Caco-2 (cell line): ENCODE measurements at regions not wholly inside any gene's neighbourhood (a gene's known extent, or its start where the extent isn't known, plus 50 kb on each side); places are given as distances from the start of the nearest gene placed in this dataset.

Experiments
- BruUV-seq: library from RNA; stranded (reverse); fragments of 400-500 nt; replicated peaks from 2 replicates; lab custom pipeline; 2021; lab: Mats Ljungman, UMichigan
- CTCF ChIA-PET: fragments of 300-600 bp; sonication (Branson Sonifier 250); formaldehyde crosslinking; loops from one replicate; lab custom pipeline; 2022; ENCODE audit warnings: antibody characterized with exemption; lab: Charles Lee
- POLR2A ChIA-PET: fragments of 300-600 bp; sonication (Branson Sonifier 250); formaldehyde crosslinking; loops from one replicate; lab custom pipeline; 2022; ENCODE audit warnings: antibody characterized with exemption; lab: Charles Lee
- DNase-seq, 2 experiments: peaks; one replicate each; pipeline versions ENCODE4 v3.0.0 to v3.0.0-alpha.2; 2020 to 2022
- H3K27me3 ChIP-seq: replicated peaks from 2 replicates; pipeline ENCODE4 v1.6.0; 2011; ENCODE audit warnings: low read length; ENCODE audit not compliant: control insufficient read depth, insufficient read depth
- H3K36me3 ChIP-seq: 2 replicates; pipeline ENCODE4 v1.5.1; 2011; ENCODE audit warnings: low read length; ENCODE audit not compliant: control insufficient read depth, insufficient read depth
- H3K4me1 ChIP-seq: fragments of 250-450 bp; sonication (Bioruptor Pico); 2 replicates; pipeline ENCODE4 v1.5.1; 2020; ENCODE audit warnings: mild to moderate bottlenecking
- H3K4me3 ChIP-seq: 2 replicates; pipeline ENCODE4 v1.5.1; 2011; ENCODE audit warnings: low read depth, mild to moderate bottlenecking, control low read depth, low read length
- H3K9me3 ChIP-seq: fragments of 250-450 bp; sonication (Bioruptor Pico); 2 replicates; pipeline ENCODE4 v1.5.1; 2020; ENCODE audit warnings: mild to moderate bottlenecking, moderate library complexity
- H3K27ac Mint-ChIP-seq: one replicate; pipeline ENCODE4 v1.8.0; 2022; ENCODE audit warnings: mixed read lengths; ENCODE audit not compliant: unreplicated experiment
- H3K27me3 Mint-ChIP-seq: one replicate; pipeline ENCODE4 v1.8.0; 2022; ENCODE audit warnings: mixed read lengths; ENCODE audit not compliant: insufficient read depth, unreplicated experiment
- H3K36me3 Mint-ChIP-seq: one replicate; pipeline ENCODE4 v1.8.0; 2022; ENCODE audit warnings: mild to moderate bottlenecking, mixed read lengths; ENCODE audit not compliant: insufficient read depth, unreplicated experiment
- H3K4me1 Mint-ChIP-seq: one replicate; pipeline ENCODE4 v1.8.0; 2022; ENCODE audit warnings: low read depth, mixed read lengths; ENCODE audit not compliant: unreplicated experiment
- H3K4me3 Mint-ChIP-seq: one replicate; pipeline ENCODE4 v1.8.0; 2022; ENCODE audit warnings: mild to moderate bottlenecking, moderate library complexity, mixed read lengths; ENCODE audit not compliant: unreplicated experiment
- H3K9me3 Mint-ChIP-seq: one replicate; pipeline ENCODE4 v1.8.0; 2022; ENCODE audit warnings: mixed read lengths; ENCODE audit not compliant: unreplicated experiment
- CTCF ChIP-seq, 2 experiments: fragments of 200-600 bp in 1 of 2; IDR thresholded peaks; 1 replicate in 1 of 2; 2 replicates in 1 of 2; pipeline versions ENCODE4 v1.5.1 to v1.8.0; 2011 to 2022; ENCODE audit warnings: antibody characterized with exemption in 1 of 2, control low read depth in 1 of 2, inconsistent platforms in 1 of 2, low read depth in 1 of 2, low read length in 1 of 2, mild to moderate bottlenecking in 1 of 2, moderate library complexity in 1 of 2; ENCODE audit not compliant: insufficient read depth in 1 of 2, severe bottlenecking in 1 of 2, unreplicated experiment in 1 of 2
- intact Hi-C: fragments of 100-400 bp; cut with micrococcal nuclease; formaldehyde crosslinking; loops from one replicate; pipeline ENCODE4 v1.10.0; 2022; ENCODE audit not compliant: unreplicated experiment

- intact Hi-C loops = no loop called here
- H3K4me3 ChIP-seq = no peak overlapping the region
- H3K4me1 ChIP-seq = no peaks in the 10 kb centered on the region
- Mint-ChIP-seq H3K27me3 (no peaks in the 10 kb centered on the region), H3K9me3 (no peaks in the 10 kb centered on the region), H3K36me3 (no peaks in the 10 kb centered on the region), H3K4me1 (no peaks in the 10 kb centered on the region), H3K4me3 (no peak overlapping the region), H3K27ac (no peak overlapping the region)
- CTCF ChIA-PET = no interaction called here
- no TSS peak for BruUV-seq
- no peak for TF ChIP-seq CTCF (IDR thresholded peaks at IDR 0.05; ENCODE audit: insufficient read depth in 1 of 2, low read depth in 1 of 2, low read length in 1 of 2, severe bottlenecking in 1 of 2, unreplicated experiment in 1 of 2)
- H3K9me3 ChIP-seq = no peaks in the 10 kb centered on the region
- H3K27me3 ChIP-seq = no peaks in the 10 kb centered on the region
- POLR2A ChIA-PET = no interaction called here
- DNase-seq = no peak
- H3K36me3 ChIP-seq = no peaks in the 10 kb centered on the region
Measured at GRCh38 chr6:22056398-22056797, 240.4 kb downstream of the PRL start.

GRCh38 chr6:22057962-22058361 lies 238.9 kb downstream of the PRL start:
- Mint-ChIP-seq H3K9me3 (no peaks in the 10 kb centered on the region), H3K27ac (no peak overlapping the region), H3K36me3 (no peaks in the 10 kb centered on the region), H3K4me3 (no peak overlapping the region), H3K4me1 (no peaks in the 10 kb centered on the region), H3K27me3 (no peaks in the 10 kb centered on the region)
- H3K27me3 ChIP-seq = no peaks in the 10 kb centered on the region
- no peak for DNase-seq
- H3K4me1 ChIP-seq = no peaks in the 10 kb centered on the region
- no peaks in the 10 kb centered on the region for H3K36me3 ChIP-seq
- no peak overlapping the region for H3K4me3 ChIP-seq
- ChIA-PET CTCF (no interaction called here), POLR2A (no interaction called here)
- no TSS peak for BruUV-seq
- intact Hi-C loops = no loop called here
- H3K9me3 ChIP-seq = no peaks in the 10 kb centered on the region
- no peak for TF ChIP-seq CTCF (IDR thresholded peaks at IDR 0.05; ENCODE audit: insufficient read depth in 1 of 2, low read depth in 1 of 2, low read length in 1 of 2, severe bottlenecking in 1 of 2, unreplicated experiment in 1 of 2)

GRCh38 chr6:22059126-22059525 lies 237.7 kb downstream of the PRL start:
- H3K9me3 ChIP-seq = no peaks in the 10 kb centered on the region
- no peaks in the 10 kb centered on the region for H3K27me3 Mint-ChIP-seq
- no peaks in the 10 kb centered on the region for H3K36me3 ChIP-seq
- no peaks in the 10 kb centered on the region for H3K4me1 Mint-ChIP-seq
- ChIA-PET POLR2A (no interaction called here), CTCF (no interaction called here)
- DNase-seq = no peak
- no peak overlapping the region for H3K4me3 ChIP-seq
- TF ChIP-seq CTCF (IDR thresholded peaks at IDR 0.05; ENCODE audit: insufficient read depth in 1 of 2, low read depth in 1 of 2, low read length in 1 of 2, severe bottlenecking in 1 of 2, unreplicated experiment in 1 of 2) = no peak
- no peak overlapping the region for H3K4me3 Mint-ChIP-seq
- no peak overlapping the region for H3K27ac Mint-ChIP-seq
- no peaks in the 10 kb centered on the region for H3K36me3 Mint-ChIP-seq
- H3K9me3 Mint-ChIP-seq = no peaks in the 10 kb centered on the region
- intact Hi-C loops = no loop called here
- no peaks in the 10 kb centered on the region for H3K27me3 ChIP-seq
- BruUV-seq = no TSS peak
- H3K4me1 ChIP-seq = no peaks in the 10 kb centered on the region
